Calu3 (cell line): ENCODE measurements at regions not wholly inside any gene's neighbourhood (a gene's known extent, or its start where the extent isn't known, plus 50 kb on each side); places are given as distances from the start of the nearest gene placed in this dataset.

Experiments used
- BruUV-seq: library from RNA; stranded (reverse); fragments of 400-500 nt; replicated peaks from 2 replicates; lab custom pipeline; 2021; lab: Mats Ljungman, UMichigan
- CTCF ChIA-PET: fragments of 300-600 bp; sonication (Branson Sonifier 250); formaldehyde crosslinking; loops from one replicate; lab custom pipeline; 2022; ENCODE audit warnings: antibody characterized with exemption; lab: Charles Lee
- DNase-seq: peaks from one replicate; pipeline ENCODE4 v3.0.0; 2022
- H3K27ac Mint-ChIP-seq: one replicate; pipeline ENCODE4 v1.8.0; 2022; ENCODE audit warnings: mixed read lengths; ENCODE audit not compliant: unreplicated experiment
- H3K27me3 Mint-ChIP-seq: one replicate; pipeline ENCODE4 v1.8.0; 2022; ENCODE audit warnings: mixed read lengths; ENCODE audit not compliant: unreplicated experiment
- H3K36me3 Mint-ChIP-seq: one replicate; pipeline ENCODE4 v1.8.0; 2022; ENCODE audit warnings: mild to moderate bottlenecking, moderate library complexity, mixed read lengths; ENCODE audit not compliant: insufficient read depth, unreplicated experiment
- H3K4me1 Mint-ChIP-seq: one replicate; pipeline ENCODE4 v1.8.0; 2022; ENCODE audit warnings: mild to moderate bottlenecking, low read depth, mixed read lengths; ENCODE audit not compliant: unreplicated experiment
- H3K4me3 Mint-ChIP-seq: one replicate; pipeline ENCODE4 v1.8.0; 2022; ENCODE audit warnings: mild to moderate bottlenecking, low read depth, moderate library complexity, mixed read lengths; ENCODE audit not compliant: unreplicated experiment
- H3K9me3 Mint-ChIP-seq: one replicate; pipeline ENCODE4 v1.8.0; 2022; ENCODE audit warnings: low read depth, mixed read lengths; ENCODE audit not compliant: unreplicated experiment
- CTCF ChIP-seq: fragments of 200-600 bp; IDR thresholded peaks from one replicate; pipeline ENCODE4 v1.8.0; 2022; ENCODE audit warnings: antibody characterized with exemption; ENCODE audit not compliant: unreplicated experiment
- intact Hi-C: fragments of 100-400 bp; cut with micrococcal nuclease; formaldehyde crosslinking; loops from one replicate; pipeline ENCODE4 v1.10.0; 2022; ENCODE audit not compliant: unreplicated experiment

- Mint-ChIP-seq H3K27me3 (no peaks in the 10 kb centered on the region), H3K27ac (no peak overlapping the region), H3K4me1 (no peaks in the 10 kb centered on the region), H3K4me3 (no peak overlapping the region), H3K9me3 (peaks cover 12% of the 10 kb centered on the region), H3K36me3 (no peaks in the 10 kb centered on the region)
- intact Hi-C loops: no loop called here
- DNase-seq: no peak
- CTCF ChIA-PET: no interaction called here
- no TSS peak for BruUV-seq
- TF ChIP-seq CTCF: no peak
Observed at GRCh38 chr13:111594606-111595005, 274.2 kb downstream of the TEX29 start.

- intact Hi-C loops: no loop called here
- no TSS peak for BruUV-seq
- H3K36me3 Mint-ChIP-seq: no peaks in the 10 kb centered on the region
- no peaks in the 10 kb centered on the region for H3K27me3 Mint-ChIP-seq
- H3K9me3 Mint-ChIP-seq: peaks cover 6% of the 10 kb centered on the region
- no peak for TF ChIP-seq CTCF
- H3K4me1 Mint-ChIP-seq: no peaks in the 10 kb centered on the region
- no peak for DNase-seq
- no peak overlapping the region for H3K27ac Mint-ChIP-seq
- CTCF ChIA-PET: no interaction called here
- H3K4me3 Mint-ChIP-seq: no peak overlapping the region
Observed at GRCh38 chr13:111595276-111595675, 274.8 kb downstream of the TEX29 start.

GRCh38 chr13:111595791-111596190, 275.3 kb downstream of the TEX29 start:
- no TSS peak for BruUV-seq
- no peak overlapping the region for H3K27ac Mint-ChIP-seq
- intact Hi-C loops: no loop called here
- TF ChIP-seq CTCF: no peak
- H3K4me3 Mint-ChIP-seq: no peak overlapping the region
- H3K27me3 Mint-ChIP-seq: no peaks in the 10 kb centered on the region
- CTCF ChIA-PET: no interaction called here
- H3K36me3 Mint-ChIP-seq: no peaks in the 10 kb centered on the region
- peaks cover 5% of the 10 kb centered on the region for H3K9me3 Mint-ChIP-seq
- no peak for DNase-seq
- H3K4me1 Mint-ChIP-seq: no peaks in the 10 kb centered on the region

GRCh38 chr13:111597191-111597611, 276.8 kb downstream of the TEX29 start:
- intact Hi-C loops: no loop called here
- Mint-ChIP-seq H3K4me3 (no peak overlapping the region), H3K27me3 (no peaks in the 10 kb centered on the region), H3K36me3 (no peaks in the 10 kb centered on the region), H3K27ac (no peak overlapping the region), H3K9me3 (peaks cover 2% of the 10 kb centered on the region), H3K4me1 (no peaks in the 10 kb centered on the region)
- no peak for DNase-seq
- no peak for TF ChIP-seq CTCF
- CTCF ChIA-PET: no interaction called here
- BruUV-seq: no TSS peak
